Activated T-cell treated with anti-CD3 and anti-CD28 coated beads, Interleukin-2, amount 50 U/mL, for 48 hours (primary cell): ENCODE measurements at regions not wholly inside any gene's neighbourhood (a gene's known extent, or its start where the extent isn't known, plus 50 kb on each side); places are given as distances from the start of the nearest gene placed in this dataset.

Experiments used
- DNase-seq, 2 experiments: peaks; one replicate each; pipeline ENCODE4 v3.0.0-alpha.2; 2020

- no peak for DNase-seq
Measured at GRCh38 chr20:59376109-59376841, 75.9 kb downstream of the EDN3 start.

- DNase-seq = no peak
Measured at GRCh38 chr20:59376998-59377397, 76.6 kb downstream of the EDN3 start.

GRCh38 chr20:59377842-59378241 is 77.4 kb downstream of the EDN3 start:
- no peak for DNase-seq

- DNase-seq = no peak
Measured at GRCh38 chr20:59378396-59378795, 78.0 kb downstream of the EDN3 start.

- no peak for DNase-seq
Measured at GRCh38 chr20:59378966-59379365, 78.6 kb downstream of the EDN3 start.

- DNase-seq = no peak
Measured at GRCh38 chr20:59381689-59382088, 81.3 kb downstream of the EDN3 start.

GRCh38 chr20:59382157-59382725 is 81.8 kb downstream of the EDN3 start:
- DNase-seq = no peak

- DNase-seq = no peak
Measured at GRCh38 chr20:59382907-59383306, 82.5 kb downstream of the EDN3 start.

- DNase-seq = no peak
Measured at GRCh38 chr20:59385038-59385437, 84.6 kb downstream of the EDN3 start.

GRCh38 chr20:59385480-59385879 is 85.1 kb downstream of the EDN3 start:
- peak in 1 of 2 experiments; percentile 21 for DNase-seq

- no peak for DNase-seq
Measured at GRCh38 chr20:59386809-59387208, 86.4 kb downstream of the EDN3 start.

GRCh38 chr20:59387891-59388290 is 87.5 kb downstream of the EDN3 start:
- no peak for DNase-seq

- no peak for DNase-seq
Measured at GRCh38 chr20:59388402-59388801, 88.0 kb downstream of the EDN3 start.

- no peak for DNase-seq
Measured at GRCh38 chr20:59390437-59390836, 90.0 kb downstream of the EDN3 start.

- DNase-seq = no peak
Measured at GRCh38 chr20:59391975-59392374, 91.6 kb downstream of the EDN3 start.

- DNase-seq = no peak
Measured at GRCh38 chr20:59392736-59393135, 92.3 kb downstream of the EDN3 start.

GRCh38 chr20:59393142-59393541 is 92.7 kb downstream of the EDN3 start:
- no peak for DNase-seq

- DNase-seq = no peak
Measured at GRCh38 chr20:59395729-59396128, 95.3 kb downstream of the EDN3 start.

GRCh38 chr20:59398537-59399205 is 98.3 kb downstream of the EDN3 start:
- peak in 1 of 2 experiments; percentile 22 for DNase-seq

- no peak for DNase-seq
Measured at GRCh38 chr20:59399426-59400099, 99.2 kb downstream of the EDN3 start.

GRCh38 chr20:59400708-59401107 is 100.3 kb downstream of the EDN3 start:
- DNase-seq = peak; percentile 23 to 32

GRCh38 chr20:59402681-59403080 is 102.3 kb downstream of the EDN3 start:
- peak in 1 of 2 experiments; percentile 20 for DNase-seq

GRCh38 chr20:59403261-59403961 is 103.0 kb downstream of the EDN3 start:
- peak; percentile 88 for DNase-seq
